Esophagus mucosa (tissue), 1 donor: ENCODE measurements at regions not wholly inside any gene's neighbourhood (a gene's known extent, or its start where the extent isn't known, plus 50 kb on each side); places are given as distances from the start of the nearest gene placed in this dataset.
A peak's percentile ranks its signal among the peaks of the same experiment; 100 is the strongest.

Experiments used
- ATAC-seq: fragments of 200-7000 bp; cut with Tn5 transposase; one replicate; pipeline ENCODE4 v1.9.1; 2020
- donor health status: DM: yes; HTN: yes; CAD: no.

DNA sequence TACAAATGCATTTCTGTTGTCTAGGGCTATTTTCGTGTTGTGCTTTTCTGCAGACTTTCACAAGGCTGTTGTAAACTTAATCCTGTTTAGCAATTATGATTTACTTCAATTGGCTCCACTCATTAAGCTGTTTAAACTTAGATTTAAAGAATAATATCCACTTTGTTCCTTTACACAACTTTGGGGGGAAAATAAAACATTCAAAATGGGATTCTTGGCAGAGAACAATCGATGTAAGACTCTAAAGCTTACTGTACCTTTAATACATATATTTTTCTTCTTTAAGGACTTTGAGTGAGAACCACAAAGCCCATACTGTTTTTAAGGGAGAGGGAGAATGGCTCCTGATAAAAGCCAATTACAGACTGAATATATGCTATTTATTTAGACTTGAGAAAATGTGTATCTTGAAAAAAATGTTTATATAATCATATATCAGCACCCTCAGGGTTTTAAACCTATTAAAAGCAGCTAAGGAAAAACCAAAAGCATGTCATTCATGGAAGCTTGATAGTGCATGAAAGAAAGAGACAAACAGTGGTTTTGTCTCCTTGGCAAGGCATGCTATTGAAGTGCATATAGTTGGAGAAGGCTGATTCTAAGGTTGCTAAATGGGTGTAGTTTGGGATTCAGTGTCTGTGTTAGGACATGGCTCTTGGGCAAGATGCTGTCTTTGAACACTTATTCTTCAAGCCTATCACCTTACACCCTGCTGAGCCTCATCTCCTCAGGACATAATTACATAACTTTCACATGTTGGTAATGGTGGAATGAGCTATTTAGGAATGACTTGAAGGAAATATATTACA, 293.4 kb upstream of the TBC1D5 start:
- no peak for ATAC-seq

DNA sequence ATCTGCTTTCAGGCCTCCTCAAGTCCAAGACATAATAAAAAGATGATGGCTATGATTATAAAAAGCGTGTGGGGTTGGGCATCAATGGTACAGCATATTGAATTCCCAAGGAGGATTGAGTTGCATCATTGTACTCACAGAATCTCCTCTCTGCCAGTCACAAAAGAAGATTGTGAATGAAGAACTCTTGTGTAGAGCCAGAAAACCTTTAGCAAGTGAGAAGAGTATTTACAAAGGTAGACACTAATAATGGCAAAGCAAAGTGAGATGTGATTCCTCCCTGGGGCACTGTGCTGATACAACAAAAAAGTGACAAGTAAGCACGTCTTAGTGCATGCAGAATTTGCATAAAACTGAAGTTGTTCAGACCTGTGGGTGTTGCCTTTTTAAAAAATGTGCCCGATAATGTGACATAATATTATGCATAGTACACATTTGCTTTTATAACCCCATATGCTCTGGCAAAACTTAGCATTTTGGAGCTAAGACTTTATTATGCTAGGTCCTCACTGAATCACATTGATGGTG, 291.2 kb upstream of the TBC1D5 start:
- ATAC-seq, result no peak

DNA sequence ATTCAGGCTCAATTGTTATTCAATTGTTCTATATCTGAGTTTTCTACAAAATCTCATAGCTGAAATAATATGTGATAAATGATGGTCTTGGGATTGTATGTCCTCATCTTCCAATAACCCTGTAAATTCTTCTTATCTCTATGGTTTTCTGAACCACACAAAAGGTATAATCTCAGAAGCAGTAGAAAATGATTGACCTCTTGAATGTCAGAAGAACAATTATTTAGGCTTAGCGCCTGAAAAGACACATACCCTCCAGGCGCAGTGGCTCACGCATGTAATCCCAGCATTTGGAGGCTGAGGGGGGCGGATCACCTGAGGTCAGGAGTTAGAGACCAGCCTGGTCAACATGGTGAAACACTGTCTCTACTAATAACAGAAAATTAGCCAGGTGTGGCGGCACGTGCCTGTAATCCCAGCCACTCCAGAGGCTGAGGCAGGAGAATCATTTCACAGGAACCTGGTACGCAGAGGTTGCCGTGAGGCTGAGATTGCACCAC, 288.0 kb upstream of the TBC1D5 start:
- ATAC-seq, result no peak

DNA sequence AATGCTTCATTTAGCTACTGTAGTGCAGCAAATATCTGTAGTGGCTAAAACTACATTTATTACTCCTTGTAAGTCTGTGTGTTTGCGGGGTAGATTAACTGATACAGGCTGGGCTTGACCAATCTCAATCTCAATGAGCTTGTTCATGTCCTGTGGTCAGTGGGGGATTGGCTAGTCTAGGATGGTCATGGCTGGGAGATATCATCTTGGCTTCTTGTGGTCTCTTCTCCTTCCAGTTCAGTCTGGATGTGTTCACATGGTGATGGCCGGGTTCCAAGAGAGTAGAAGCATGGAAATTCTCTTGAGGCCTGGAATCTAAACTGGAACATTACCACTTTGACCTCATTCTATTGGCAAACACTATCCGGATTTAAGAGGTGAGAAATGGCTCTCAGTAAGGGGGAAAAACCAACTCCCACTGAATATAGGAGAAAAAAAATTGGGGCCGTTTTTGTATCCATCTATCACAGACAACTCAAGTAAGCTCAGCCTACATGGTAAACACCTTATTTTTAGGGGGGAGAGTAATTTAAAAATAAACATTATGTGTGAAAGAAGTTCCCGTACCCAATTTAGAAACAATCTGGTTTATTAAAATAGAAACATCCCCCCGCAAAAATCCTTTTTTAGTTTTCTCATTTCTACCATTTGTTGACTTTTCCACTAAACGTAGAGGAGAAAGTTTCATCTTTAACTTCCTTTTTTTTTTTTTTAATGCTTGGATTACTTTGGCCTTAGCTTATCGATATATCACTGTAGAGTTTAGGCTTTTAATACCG, 284.9 kb upstream of the TBC1D5 start:
- no peak for ATAC-seq

DNA sequence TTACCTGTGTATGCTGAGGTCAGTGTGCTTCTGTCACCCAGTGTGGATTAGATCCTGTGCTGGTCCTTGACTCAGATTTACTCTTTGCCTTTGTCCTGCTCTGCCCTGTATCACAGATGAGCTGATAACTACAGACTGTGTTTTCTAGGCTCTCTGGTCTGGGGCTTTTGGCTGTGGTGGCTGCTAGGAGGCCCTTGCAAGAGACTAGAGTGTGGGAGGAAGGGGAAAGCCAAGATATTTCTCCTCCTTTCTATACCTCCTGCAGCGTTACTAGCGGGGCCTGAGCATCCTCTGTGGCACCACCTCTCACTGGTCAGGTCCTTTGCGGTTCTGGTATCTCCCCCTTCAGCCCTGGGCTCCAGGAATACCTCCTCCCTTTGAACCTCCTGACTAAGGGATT, 282.3 kb upstream of the TBC1D5 start:
- ATAC-seq, result no peak

DNA sequence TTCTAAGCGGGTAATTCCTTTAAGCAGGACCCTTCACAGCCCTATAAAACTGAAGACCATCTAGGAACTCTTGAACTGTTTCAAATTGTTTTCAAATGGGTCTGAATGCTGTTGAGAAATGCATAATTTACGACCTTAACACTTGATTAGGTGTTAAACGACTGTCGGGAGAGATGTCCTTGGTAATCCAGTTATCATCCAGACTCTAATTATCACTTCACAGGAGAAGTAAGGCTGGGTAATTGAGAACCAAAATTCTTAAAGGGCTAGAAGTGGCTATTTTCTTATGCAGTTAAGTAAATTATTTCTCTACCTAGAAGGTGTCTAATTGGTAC, 276.7 kb upstream of the TBC1D5 start:
- ATAC-seq, result no peak

DNA sequence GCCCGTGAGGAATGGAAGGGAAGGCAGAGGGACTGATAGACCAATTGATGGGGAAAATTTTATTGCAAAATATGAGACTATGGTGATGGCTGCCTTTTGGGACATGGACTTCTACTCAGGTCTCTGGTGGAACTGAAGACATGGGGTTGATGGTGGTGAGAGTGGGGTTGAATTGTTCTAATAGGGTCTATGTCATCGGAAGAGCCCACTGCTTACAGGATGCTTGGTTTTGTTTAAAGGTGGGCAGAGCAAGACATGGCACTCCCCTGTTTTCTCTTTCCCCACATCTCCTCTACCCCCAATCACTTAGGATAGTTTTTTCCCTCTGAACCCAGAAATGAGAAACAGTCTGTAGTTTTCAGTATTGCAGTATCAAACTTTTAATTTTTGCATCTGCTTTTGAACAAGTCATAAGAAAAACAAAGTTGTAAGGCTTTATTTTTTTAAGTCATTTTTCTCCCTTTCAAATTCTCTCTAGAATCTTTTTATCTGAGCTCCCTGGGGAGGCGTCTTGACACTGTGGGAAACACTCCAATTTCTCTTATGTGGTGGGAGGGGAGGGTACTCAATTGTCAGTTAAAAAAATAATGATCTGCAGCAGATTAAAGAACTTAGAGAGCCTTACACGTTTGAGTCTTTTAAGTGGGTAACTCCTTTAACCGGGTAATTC, 276.2 kb upstream of the TBC1D5 start:
- no peak for ATAC-seq

DNA sequence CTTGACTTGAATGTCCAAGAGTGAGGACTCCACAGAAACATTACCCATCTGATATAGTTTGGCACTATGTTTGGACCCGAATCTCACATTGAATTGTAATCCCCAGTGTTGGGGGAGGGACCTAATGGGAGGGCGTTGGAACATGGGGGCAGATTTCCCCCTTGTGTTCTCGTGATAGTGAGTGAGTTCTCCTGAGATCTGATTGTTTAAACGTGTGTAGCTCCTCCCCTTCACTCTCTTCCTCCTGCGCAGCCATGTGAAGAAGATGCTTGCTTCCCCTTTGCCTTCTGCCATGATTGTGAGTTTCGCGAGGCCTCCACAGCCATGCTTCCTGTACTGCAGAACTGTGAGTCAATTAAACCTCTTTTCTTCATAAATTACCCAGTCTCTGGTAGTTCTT, 273.9 kb upstream of the TBC1D5 start:
- ATAC-seq, result no peak

DNA sequence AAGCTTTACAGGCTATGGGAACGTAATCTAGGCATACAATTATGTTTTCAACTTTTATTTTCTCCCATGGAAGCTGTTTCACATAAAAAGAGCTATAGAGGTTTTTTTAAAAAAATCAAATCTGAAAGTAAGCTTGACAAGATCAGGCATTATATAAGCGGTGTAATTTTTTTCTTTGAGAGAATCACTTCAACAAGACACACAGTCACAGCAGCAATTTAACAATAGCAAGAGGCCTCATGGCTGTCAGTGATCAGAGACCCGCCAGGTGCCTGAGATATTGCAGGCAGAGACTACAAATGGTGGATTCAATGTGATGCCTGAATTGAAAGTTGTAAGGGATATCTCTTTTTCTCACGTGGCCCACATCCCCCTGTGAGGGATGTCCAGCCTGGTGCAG, 270.5 kb upstream of the TBC1D5 start:
- ATAC-seq, result no peak

DNA sequence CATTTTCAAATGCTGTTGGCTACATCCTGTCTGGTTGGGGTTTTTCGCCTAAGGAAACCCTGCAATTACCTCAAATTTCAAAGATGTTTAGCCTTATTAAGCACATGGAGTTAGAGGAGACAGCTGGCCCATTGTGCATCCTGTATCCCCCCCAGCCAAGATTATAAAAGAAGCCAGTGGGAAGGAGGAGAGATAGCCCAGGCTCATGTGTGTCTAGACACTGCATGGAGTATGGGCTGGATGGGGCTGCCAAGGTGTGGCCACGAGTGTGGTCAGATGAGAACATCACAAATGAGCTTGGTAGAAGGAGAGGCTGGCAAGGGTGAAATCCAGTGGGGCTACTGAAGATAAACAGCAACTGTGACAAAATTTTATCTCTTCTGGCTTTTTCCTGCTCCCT, 270.0 kb upstream of the TBC1D5 start:
- no peak for ATAC-seq

DNA sequence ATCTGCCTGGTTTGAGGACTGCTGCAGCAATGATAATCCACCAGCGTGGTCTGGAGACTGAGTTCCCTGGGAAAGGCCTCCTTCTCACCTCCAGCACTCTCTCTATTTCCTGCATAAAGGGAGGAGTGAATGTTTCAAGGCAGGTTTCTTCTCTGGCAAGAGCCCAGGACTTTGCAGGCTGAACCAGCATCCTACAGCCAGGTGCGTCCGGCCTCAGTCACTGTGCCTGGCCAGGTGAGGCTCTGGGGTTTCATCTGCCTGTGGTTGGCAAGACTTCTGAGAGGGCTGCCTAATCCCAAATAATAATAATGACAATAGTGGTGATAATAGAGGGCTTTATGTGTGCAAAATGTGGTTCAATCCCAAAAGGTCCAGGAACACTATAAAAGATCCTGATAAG, 269.0 kb upstream of the TBC1D5 start:
- no peak for ATAC-seq

DNA sequence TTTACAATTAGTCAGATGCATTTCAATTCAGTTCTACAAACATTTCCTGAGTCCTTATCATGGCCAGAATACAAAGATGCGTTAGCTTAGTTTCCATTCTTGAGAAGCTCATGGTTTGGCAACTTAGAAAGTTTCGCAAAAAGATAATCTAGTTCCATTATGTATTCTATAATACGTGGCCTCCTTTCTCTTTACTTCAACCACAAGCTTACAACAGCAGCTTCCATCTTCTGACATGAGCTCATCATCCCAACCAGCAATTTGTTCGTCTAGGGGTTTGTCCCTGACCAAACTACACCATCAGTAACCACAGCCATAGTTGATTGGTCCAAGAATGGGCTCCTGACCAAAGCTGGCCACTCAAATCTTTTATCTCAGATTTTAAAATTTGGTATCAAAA, 267.6 kb upstream of the TBC1D5 start:
- ATAC-seq, result no peak

DNA sequence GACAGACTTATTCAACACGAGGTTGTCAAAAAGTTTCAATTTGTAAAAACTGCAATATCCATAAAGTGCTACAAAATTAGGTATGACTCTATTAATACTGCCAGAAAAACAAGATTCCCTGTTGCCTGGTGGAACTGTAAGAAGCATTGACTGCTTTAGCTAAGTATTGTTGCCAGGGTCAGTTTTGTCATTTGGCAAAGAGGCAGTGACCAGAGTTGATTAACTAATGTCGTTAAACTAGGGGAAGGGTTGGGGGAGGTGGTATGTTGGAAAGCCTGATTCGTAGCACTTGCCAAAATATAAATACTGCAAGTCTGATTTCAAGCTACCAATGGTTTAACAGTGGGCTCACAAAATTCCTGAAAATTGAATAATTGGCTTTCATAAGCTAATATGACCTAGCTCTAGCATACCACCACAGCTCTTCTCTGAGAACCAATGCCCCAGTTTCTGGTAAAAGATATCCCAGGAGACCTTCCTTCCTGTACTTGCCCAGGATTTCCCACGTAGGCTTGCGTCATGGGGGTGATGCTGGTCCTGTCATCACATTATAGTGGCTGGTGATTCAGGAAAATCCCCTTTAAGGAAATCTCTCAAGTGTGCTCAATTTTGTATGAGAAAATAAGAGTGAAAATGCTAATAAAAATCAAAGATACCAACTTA, 266.4 kb upstream of the TBC1D5 start:
- no peak for ATAC-seq

DNA sequence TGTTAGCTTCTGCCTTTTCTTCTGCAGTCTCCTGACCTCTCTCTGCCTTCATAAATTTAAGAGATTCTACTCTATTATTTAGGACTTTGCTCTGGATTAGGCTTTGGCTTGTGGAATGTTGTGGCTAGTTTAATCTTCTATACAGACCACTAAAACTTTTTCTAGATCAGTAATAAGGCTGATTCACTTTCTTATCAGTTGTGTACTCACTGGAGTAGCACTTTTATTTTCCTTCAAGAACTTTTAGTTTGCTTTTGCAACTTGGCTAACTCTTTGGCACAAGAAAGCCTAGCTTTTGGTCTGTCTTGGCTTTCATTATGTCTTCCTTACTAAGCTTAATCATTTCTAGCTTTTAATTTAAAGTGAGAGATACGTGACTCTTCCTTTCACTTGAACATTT, 265.5 kb upstream of the TBC1D5 start:
- no peak for ATAC-seq

DNA sequence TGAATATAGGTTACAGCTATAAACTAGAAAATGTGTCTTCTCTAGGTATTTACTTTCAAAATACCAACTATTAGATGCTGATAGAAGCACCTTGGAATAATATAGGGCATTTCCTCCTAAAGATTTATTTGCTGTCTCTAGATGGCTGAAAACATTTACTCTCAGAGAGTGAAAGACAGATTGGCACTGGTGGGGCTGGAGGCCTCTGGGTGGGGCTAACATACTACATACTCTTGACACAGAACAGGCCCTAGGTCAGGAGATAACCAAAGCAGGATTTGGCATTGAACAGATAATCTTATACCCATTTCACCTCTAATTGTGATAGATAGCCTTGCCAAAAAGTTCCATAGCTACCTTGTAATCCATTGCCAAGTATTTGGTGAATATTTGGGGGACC, 253.3 kb upstream of the TBC1D5 start:
- no peak for ATAC-seq

DNA sequence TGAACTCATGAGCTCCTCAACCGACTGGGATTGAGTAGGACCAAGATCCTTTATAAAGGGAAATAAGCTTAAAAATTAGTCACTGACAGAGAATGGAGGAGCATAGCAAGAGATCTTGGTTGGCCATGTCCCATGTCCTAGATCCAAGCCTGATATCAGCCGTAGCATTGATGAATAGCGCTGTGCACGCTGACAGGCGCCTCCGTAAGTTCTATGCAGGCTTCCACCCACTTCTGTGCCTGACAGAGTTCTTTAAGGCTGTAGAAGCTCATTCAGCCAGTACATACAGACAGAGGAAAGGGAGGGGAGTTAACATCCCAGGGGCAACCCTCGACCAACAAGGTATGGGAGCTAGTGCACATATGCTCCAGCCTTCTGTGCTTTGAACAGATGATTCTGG, 251.7 kb upstream of the TBC1D5 start:
- no peak for ATAC-seq

DNA sequence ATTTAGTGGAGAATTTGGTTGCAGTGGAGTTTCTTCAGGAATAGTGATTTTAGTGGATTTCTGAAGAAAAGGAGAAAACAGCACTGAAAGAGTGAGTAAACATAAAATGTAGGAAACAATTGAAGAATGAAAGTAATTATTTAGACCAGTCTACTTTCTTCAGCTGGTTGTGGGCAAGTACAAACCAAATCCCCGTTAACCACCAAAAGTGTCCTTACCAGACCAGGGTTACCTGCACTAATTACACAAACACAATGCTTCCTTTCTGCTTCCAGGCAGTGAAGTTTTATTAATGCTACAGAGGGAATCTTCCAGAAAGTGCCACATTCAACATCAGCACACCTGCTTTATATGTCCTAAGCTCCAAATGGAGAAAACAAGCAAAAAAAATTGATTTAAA, 248.0 kb upstream of the TBC1D5 start:
- ATAC-seq, result no peak

DNA sequence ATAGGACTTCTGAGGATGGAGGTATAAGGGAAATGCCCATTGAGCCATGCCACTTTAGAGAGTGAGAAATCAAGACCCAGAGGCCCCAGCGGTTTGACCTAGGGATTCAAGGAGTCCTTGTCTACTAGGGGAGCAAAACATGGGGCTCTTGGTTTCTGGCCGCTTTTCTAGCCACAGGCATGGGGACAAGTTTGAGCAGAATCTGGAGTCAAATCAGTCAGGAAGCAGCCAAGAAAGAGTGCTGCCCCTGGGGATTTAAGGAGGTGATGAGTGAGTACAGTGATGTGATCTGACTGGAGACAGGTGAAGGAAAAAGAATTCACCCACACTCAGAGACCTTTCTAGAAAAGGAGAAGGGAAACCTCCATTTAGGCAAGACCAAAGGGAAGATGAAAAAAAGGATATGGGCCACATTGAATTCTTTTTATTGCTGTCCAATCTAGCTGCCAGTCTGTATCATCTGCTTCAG, 244.0 kb upstream of the TBC1D5 start:
- no peak for ATAC-seq

DNA sequence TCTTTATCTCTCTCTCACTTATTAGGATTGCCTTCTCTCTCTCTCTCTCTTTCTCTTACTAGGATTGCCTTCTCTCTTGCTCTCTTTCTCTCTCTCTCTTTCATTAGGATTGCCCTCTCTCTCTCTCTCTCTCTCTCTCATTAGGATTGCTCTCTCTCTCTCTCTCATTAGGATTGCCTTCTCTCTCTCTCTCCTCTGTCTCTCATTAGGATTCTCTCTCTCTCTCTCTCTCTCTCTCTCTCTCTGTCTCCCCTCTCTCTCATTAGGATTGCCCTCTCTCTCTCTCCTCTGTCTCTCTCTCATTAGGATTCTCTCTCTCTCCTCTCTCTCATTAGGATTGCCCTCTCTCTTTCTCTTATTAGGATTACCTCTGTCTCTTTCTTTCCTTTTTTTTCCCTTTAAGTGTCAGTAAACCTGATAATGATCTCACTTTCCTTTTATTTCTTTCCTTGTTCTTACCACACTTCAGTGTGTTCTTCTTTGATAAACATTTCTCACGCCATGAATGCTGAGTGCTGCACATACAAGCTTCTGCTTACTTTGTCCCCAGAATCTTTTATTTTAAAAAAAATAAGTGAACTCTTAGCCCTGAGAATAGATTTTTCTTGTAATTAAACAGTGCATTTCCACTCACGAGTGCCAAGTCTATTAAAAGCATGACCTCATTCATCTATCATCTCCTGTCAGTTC, 243.4 kb upstream of the TBC1D5 start:
- no peak for ATAC-seq

DNA sequence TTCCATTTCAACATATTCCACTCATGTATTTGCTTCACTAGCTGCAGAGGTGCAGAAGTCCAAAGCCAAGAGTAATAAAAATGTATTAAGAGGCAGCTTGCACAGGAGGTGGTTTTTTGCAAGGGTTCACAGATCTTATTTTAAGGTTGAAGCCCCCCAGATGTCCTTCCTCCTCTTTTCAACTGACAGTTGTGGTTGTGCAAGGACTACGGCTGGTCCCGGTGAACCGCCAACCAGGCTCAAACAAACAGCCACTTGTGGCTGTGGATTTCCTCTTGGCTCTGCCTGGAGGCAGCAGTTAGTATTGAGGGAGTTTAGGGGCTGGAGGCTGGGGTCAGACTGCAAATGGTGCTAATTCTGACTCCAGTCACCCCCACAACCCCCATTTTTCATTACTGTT, 240.7 kb upstream of the TBC1D5 start:
- no peak for ATAC-seq

DNA sequence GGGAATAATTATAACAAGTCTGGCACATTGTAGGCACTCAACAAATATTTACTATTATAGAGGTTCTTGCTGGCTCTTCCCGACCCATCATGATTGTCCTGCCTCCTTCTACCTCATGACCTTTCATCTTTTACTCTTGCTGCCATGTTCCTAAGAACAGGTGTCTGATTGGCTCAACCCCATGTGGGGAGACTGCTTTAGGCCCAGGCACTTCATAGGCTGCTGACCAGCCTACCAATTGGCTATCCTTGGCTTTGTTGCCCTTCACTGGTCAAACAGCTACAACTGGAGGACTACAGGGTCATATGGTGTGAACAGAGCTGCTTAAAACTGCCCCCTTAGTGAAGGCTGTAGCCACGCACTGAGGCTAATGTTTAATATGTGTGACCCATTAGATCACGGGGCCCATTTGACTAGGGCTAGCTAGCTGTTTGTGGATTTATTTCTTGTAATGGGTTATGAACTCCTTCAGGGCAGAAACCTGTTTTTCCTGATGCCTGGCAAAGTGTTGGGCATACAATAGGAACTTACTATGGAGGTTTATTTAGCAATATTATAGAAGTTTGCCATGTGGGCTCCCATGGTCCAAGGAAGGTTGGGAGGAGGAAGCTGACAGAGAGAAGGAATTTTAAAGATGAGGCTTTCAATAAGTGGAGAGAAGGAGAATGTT, 239.9 kb upstream of the TBC1D5 start:
- ATAC-seq, result peak; percentile 60

DNA sequence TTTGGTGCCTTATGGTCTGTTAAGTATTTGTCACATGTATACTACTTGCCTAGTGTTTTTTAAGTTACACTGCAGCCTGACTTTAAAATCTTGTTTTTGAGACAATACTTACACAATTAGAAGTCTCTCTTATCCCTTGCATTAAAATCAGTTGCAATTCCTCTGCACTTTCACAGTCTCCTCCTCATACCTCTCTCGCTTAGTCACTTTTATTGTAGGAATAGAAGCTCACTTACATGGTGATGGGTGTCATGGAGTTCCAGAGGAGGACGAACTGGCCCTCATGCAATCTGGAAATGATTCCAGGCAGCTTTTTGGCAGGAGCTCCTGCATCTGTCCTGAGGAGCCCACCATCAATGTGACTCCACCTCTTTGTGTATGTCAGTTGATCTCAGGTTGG, 238.4 kb upstream of the TBC1D5 start:
- no peak for ATAC-seq
